K562 (cell line): ENCODE measurements at regions not wholly inside any gene's neighbourhood (a gene's known extent, or its start where the extent isn't known, plus 50 kb on each side); places are given as distances from the start of the nearest gene placed in this dataset.

Experiments
- ARHGAP35 ChIP-seq: fragments of 450-650 bp; IDR thresholded peaks from 2 replicates; pipeline ENCODE4 v1.6.1; 2018; ENCODE audit not compliant: partially characterized antibody
- CHD2 ChIP-seq: IDR thresholded peaks from 2 replicates; pipeline ENCODE4 v1.6.1; 2011; ENCODE audit warnings: low read depth, low read length
- CTCFL ChIP-seq: IDR thresholded peaks from 2 replicates; pipeline ENCODE4 v1.6.1; 2011; ENCODE audit warnings: borderline replicate concordance, low read depth, mild to moderate bottlenecking, moderate library complexity, low read length; ENCODE audit not compliant: insufficient read depth, poor library complexity, severe bottlenecking
- EGR1 ChIP-seq: fragments of 450-650 bp; conservative IDR thresholded peaks from 2 replicates; pipeline ENCODE4 v1.6.1; 2017; ENCODE audit warnings: mild to moderate bottlenecking
- FIP1L1 ChIP-seq: fragments of 200-400 bp; formaldehyde crosslinking; IDR thresholded peaks from 2 replicates; pipeline ENCODE4 v1.6.1; 2018; ENCODE audit warnings: mild to moderate bottlenecking, low read depth, low read length; ENCODE audit not compliant: poor library complexity, severe bottlenecking
- L3MBTL2 ChIP-seq: fragments of 450-650 bp; IDR thresholded peaks from 2 replicates; pipeline ENCODE4 v1.6.1; 2016; ENCODE audit warnings: mild to moderate bottlenecking, moderate library complexity
- MLLT1 ChIP-seq, 2 experiments: fragments of 450-650 bp; IDR thresholded peaks; 2 replicates each; pipeline ENCODE4 v1.6.1; 2016
- PRMT5 ChIP-seq: sonication (generic); formaldehyde crosslinking; IDR thresholded peaks from 2 replicates; pipeline ENCODE4 v1.5.0; 2020; ENCODE audit warnings: missing genetic modification reagents
- RERE ChIP-seq: sonication (generic); formaldehyde crosslinking; IDR thresholded peaks from 2 replicates; pipeline ENCODE4 v1.8.0; 2023; ENCODE audit warnings: missing genetic modification reagents, mild to moderate bottlenecking, borderline replicate concordance
- SMARCA4 ChIP-seq: fragments of 450-650 bp; IDR thresholded peaks from 2 replicates; pipeline ENCODE4 v1.6.1; 2016
- SRSF3 ChIP-seq: fragments of 200-400 bp; formaldehyde crosslinking; IDR thresholded peaks from 2 replicates; pipeline ENCODE4 v1.6.1; 2016; ENCODE audit warnings: mild to moderate bottlenecking, low read length, moderate library complexity; ENCODE audit not compliant: insufficient read depth
- ZBTB11 ChIP-seq, 3 experiments: fragments of 200-800 bp in 1 of 3; fragments of 250-450 bp in 1 of 3; fragments of 450-650 bp in 1 of 3; sonication (Bioruptor Pico) in 1 of 3; sonication (Bioruptor generic) in 1 of 3; formaldehyde crosslinking in 1 of 3; IDR thresholded peaks; 2 replicates each; pipeline versions ENCODE4 v1.6.1 to v1.8.0; 2016 to 2022; ENCODE audit warnings: mild to moderate bottlenecking in 2 of 3, missing genetic modification characterization in 2 of 3, missing compliant biosample characterization in 1 of 3, moderate library complexity in 1 of 3
- ZNF311 ChIP-seq: fragments of 250-450 bp; sonication (Bioruptor Pico); IDR thresholded peaks from 2 replicates; pipeline ENCODE4 v1.4.0; 2020; ENCODE audit warnings: mild to moderate bottlenecking, moderate library complexity
- ZNF444 ChIP-seq: fragments of 250-450 bp; sonication (Bioruptor Pico); IDR thresholded peaks from 2 replicates; pipeline ENCODE4 v1.4.0; 2020; ENCODE audit warnings: mild to moderate bottlenecking, moderate library complexity
- ZNF696 ChIP-seq: fragments of 250-450 bp; sonication (Bioruptor Pico); conservative IDR thresholded peaks from 2 replicates; pipeline ENCODE4 v1.4.0; 2020; ENCODE audit warnings: mild to moderate bottlenecking, moderate library complexity

- no peak for TF ChIP-seq ZNF696 (CRISPR knock-in tag)
- no peak for TF ChIP-seq SRSF3
- TF ChIP-seq FIP1L1, result peak; percentile 78
- no peak; a peak in 1 of 6 replicates for TF ChIP-seq ZBTB11 (CRISPR knock-in tag; IDR thresholded peaks at IDR 0.05)
- TF ChIP-seq ARHGAP35, result no peak
- no peak for TF ChIP-seq PRMT5 (CRISPR knock-in tag)
- peak in 1 of 2 experiments; percentile 61; a peak in 2 of 4 replicates for TF ChIP-seq MLLT1 (IDR thresholded peaks at IDR 0.05)
- TF ChIP-seq CTCFL, result no peak
- no peak for TF ChIP-seq CHD2
- TF ChIP-seq SMARCA4, result no peak
- TF ChIP-seq EGR1, result peak; percentile 94
- peak; percentile 53 for TF ChIP-seq L3MBTL2
- no peak for TF ChIP-seq RERE (CRISPR knock-in tag)
- no peak for TF ChIP-seq ZNF444 (CRISPR knock-in tag)
- TF ChIP-seq ZNF311, result no peak
These were observed 81.1 kb upstream of the AK4 start (continued) for GRCh38 chr1:65066766-65067490.
